NOMO-1 (cell line): ENCODE measurements at regions not wholly inside any gene's neighbourhood (a gene's known extent, or its start where the extent isn't known, plus 50 kb on each side); places are given as distances from the start of the nearest gene placed in this dataset.
"Not testable (repeated sequence)": the region's sequence is repeated elsewhere in the genome, so short reads cannot be mapped to it uniquely, and the experiment has no call there.

ENCODE experiments used
- DNase-seq, 2 experiments: peaks; one replicate each; lab custom pipeline; 2025; ENCODE audit not compliant: unreplicated experiment in 2 of 2; lab: John Stamatoyannopoulos, UW

DNA sequence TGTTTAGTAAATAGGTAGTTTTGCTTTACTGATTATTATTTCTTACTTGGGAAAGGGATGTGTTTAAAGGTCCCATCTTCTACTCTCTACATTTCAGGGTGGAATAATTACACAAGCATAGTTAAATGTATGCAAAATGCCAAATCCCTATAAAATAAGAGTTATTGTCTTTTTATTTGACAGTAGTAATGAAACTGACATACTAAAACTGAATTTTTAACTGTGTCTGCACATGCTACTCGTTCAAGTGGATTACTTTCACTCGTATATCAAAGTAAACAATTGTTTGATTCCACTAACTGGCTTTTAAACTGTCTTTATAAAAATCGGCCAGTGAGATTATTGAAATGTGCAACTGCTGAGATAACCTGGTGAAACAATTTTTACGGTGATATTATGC lies 602.9 kb upstream of the ADGRB3 start:
- DNase-seq: no peak

DNA sequence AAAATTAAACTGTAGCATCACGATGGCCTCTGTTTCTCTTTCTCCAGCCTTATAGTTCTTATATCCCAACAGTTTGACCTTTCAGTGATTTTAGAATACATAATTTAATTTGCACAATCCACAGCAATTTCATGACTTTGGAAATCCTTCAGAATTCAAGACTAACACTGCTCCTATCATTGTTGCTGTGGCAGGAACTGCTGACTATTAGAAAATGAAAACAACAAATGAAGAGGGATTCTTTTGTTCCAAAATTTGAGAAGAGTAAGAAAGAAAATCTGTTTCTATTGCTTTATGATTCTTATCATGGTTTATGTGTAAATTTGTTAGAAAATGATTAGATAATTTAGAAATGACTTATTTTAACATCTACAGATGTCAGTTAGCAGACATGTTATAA lies 604.0 kb upstream of the ADGRB3 start:
- no peak for DNase-seq

DNA sequence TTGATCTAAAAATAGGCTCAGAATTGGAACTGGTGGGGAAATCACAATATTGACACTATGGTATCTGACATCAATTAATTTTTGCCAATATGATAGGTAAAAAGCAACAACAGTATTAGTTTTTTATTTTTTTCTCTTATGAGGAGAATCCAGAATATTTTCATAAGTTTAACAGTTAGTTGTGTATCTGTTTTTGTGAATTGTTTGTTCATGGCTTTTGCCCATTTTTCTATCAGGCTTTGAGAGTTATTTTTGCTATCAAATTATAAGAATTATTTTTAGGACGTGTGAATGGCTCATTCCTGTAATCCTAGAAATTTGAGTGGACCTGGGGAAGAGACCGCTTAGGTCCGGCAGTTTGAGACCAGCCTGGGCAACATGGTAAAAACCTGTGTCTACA lies 608.6 kb upstream of the ADGRB3 start:
- DNase-seq: no peak

DNA sequence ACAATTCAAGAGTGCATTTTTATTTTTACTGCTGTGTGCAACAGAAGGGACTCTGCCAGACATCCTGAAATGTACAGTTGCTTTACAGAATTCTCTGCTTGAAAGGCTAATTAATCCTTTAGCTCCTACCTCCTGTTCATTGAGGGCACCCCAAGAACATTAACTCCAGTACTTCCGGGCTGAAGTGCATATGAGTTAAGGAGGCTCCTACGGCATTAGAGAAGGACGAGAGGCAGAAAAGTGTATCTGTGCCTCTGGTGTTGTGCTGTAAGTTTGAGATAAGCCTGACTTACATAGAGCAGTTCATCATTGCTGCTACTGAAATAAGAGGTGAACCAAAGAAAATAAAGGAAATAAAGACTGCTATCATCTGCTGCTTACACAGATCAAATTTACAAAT lies 609.3 kb upstream of the ADGRB3 start:
- no peak for DNase-seq

DNA sequence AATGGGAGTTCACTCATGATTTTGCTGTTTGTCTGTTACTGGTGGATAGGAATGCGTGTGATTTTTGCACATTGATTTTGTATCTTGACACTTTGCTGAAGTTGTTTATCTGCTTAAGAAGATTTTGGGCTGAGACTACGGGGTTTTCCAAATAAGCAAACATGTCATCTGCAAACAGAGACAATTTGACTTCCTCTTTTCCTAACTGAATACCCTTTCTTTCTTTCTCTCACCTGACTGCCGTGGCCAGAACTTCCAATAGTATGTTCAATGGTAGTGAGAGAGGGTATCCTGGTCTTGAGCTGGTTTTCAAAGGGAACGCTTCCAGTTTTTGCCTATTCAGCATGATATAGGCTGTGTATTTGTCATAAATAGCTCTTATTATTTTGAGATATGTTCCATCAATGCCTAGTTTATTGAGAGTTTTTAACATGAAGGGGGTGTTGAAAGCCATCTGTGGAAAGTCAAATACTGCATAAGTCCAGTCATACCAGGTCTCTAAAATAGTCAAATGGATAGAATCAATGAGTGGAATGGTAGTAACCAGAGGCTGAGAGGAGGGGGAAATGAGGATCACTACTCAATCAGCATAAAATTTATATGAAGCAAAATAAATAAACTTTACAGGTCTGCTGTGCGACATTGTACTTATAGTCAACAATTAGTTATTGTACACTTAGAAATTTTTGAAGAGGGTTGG lies 610.4 kb upstream of the ADGRB3 start:
- no peak for DNase-seq

DNA sequence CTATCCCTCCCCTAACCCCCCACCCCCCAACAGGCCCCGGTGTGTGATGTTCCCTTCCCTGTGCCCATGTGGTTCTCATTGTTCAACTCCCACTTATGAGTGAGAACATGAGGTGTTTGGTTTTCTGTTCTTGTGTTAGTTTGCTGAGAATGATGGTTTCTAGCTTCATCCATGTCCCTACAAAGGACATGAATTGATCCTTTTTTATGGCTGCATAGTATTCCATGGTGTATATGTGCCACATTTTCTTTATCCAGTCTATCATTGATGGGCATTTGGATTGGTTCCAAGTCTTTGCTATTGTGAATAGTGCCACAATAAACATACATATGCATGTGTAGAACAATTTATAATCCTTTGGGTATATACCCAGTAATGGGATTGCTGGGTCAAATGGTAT lies 612.1 kb upstream of the ADGRB3 start:
- not testable (repeated sequence) for DNase-seq

DNA sequence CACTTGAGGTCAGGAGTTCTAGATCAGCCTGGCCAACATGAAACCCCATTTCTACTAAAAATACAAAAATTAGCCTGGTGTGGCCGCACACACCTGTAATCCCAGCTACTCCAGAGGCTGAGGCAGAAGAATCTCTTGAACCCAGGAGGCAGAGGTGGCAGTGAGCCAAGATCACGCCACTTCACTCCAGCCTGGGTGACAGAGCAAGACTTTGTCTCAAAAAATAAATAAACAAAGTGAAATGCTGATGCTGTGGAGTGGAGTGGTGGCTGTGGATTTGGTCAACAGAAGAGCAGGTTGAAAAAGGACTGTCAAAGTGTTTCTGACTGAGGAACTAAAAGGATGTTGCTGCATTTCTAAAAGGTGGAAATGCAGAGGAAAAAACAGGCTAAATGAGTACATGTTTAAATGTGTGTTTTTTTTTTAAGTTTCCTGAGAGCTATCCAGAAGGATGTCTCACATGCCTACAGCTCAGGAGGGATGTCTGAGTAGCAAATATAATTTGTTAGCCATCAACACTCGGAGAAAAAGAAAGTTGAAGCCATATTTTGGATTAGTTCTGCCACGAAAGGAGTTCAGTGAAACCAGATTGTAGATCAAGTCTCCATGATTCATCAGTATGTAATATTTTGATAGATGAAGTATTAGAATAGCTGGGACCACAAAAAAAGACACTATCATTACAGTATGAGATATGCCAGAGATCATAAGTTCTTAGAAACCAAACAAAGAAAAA lies 621.1 kb upstream of the ADGRB3 start:
- no peak for DNase-seq

DNA sequence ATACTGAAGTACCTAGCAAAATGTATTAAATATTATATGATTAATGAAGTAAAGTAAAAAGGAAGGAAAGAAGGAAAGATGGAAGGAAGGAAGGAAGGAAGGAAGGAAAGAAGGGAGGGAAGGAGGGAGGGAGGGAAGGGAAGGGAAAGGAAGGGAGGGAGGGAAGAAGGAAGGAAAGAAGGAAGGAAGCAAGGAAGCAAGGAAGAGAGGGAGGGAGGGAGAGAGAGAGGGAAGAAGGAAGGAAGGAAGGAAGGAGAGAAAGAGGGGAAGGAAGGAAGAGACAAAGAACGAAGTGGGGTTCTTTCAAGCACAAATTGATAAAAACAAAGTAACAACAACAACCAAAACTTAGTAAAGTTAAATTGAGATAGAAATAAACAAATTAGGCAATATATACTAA lies 622.3 kb upstream of the ADGRB3 start:
- no peak for DNase-seq

DNA sequence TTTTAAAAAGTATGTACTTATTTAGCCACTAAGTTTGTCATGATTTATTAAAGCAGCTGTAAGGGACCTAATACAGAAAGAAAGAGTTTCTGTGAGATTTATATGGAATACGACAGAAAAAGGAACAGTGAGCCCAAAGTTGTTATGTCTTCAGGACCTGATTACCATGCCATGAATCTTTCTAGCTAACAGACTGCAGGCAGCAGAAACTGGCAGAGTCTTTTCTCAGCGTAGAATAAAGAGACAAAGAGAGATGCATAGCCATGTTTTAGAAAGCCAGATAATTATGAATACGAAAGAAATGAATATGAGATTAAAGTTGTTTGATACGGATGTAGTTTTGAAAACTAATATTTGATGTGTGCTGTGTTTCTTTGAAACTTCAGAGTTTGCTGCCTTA lies 624.1 kb upstream of the ADGRB3 start:
- no peak for DNase-seq

DNA sequence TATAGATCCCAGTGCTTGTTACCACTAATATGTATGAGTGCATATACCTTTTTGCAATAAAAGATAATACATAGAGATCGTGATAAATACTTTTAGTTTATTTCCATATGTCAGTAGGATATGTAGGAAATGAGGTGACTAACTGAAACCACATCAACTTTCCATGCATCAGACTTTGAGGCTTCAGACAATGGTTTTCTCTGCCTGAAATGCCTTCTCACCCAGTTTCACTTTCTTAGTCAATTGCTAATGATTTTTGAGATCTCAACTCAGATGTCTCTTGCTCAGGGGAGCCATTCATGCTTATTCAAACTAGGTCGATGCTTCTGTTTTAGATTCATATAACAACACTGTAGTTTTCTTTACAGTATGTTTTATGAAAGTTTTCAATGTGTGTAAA lies 626.6 kb upstream of the ADGRB3 start:
- DNase-seq: no peak

DNA sequence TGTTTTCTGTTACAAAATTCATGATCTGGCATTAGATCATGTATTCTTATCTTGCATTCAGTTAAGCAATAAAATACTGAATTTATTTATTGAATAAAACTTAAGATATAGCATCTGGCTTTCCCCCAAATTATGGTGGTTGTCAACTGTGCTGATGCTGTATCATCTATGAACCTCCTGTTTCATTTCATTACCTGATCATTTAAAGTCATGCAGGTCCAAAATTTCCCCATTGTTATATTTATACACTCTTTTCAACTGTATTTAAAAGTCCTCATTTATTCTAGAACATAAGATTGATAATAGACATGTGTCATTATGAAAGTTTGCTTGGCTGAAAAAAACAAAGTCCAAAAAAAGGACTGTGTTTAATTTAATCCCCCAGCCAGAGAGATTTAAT lies 627.4 kb upstream of the ADGRB3 start:
- DNase-seq: no peak

DNA sequence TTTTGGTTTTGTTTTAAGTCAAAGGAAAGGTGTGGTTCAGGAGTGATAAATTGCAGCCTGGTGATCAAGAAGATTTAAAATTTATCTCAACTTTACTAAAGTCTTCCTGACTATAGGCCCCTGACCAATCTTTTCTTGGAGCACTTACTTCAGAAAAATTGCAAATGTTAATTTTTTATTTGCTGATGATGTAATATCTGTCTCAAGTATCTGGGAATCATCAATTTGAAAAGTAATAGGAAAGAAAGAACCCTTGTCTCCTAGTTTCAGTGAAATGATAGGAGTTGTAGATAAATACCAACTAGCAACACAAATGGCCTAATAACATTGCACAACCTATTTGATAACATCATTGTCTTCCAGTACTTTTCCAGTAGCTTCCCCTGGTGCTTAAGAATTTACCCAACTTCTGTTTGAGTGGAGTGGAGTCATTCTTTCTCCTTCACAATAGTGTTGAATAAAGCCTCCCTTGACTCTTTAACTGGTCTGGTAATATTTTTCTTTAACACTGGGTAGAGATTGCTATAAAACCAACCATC lies 648.3 kb upstream of the ADGRB3 start:
- DNase-seq: no peak

DNA sequence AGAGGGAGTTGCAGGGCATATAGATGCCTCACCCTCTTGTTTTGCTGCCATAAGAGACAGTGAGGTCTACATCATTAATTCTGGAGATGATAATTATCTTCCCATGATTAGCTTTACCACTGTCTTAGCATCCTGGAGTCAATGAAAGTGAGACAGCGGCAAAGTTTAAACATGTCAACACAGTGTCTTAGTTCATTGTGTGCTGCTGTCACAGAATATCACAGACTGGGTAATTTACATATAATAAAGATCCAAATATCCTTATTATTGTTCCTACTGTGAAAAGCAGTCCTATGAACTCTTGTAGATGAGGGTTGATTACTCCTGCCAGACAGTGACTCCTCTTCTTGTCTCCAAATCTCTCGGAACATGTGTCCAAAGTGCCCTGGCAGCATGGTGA lies 658.6 kb upstream of the ADGRB3 start:
- DNase-seq: no peak

DNA sequence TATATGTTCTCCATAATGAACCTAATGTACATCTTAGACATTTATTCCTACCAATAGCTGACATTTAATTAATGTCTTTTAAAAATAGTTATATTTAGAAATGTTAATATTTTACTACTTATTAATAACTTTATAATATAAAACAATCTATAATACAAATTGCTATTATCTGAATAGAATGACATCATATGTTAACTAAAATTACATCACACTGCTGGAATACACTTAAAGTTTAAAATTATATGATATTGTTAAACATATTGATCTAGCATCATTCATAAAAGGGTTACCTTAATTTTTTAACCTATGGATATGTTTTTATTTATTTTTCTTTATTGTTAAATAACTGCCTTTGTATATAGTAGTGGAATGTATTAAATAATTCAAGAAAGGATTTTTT lies 660.2 kb upstream of the ADGRB3 start:
- no peak for DNase-seq

DNA sequence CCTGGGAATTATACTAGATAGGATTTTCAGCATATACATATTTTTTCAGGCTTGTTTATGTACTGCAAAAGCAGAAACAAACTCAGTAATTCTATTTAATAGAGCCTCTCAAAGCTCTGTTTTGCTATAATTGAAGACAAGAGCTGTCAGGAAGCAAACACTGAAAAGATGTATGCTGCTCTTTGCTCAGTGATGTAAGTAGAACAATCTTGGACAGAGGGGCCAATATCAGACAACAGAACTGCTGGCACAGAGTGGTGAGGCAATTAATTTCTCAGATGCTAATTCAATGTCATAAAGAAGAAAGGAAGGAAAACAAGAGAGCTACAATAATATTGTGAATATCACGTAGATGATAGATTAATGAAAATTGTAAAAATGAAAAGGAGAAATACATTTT lies 663.3 kb upstream of the ADGRB3 start:
- DNase-seq: no peak

DNA sequence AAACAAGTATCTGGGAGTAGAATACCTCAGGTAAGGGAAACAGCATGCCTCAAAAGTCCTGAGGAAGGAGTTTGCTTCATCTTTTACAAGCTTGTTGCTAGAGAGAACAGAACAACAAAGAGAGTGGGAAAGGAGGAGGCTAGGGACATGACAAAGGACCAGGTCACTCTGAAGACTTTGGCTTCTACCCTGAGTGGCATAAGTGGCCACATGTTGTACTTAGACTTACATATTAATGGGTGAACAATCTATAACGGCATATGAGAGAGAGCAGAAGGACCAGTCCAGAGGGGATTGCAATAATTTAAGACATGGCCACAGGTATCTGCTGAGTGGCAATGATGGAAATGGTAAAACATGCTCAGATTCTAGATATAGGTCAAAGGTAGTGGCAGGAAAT lies 668.3 kb upstream of the ADGRB3 start:
- no peak for DNase-seq

DNA sequence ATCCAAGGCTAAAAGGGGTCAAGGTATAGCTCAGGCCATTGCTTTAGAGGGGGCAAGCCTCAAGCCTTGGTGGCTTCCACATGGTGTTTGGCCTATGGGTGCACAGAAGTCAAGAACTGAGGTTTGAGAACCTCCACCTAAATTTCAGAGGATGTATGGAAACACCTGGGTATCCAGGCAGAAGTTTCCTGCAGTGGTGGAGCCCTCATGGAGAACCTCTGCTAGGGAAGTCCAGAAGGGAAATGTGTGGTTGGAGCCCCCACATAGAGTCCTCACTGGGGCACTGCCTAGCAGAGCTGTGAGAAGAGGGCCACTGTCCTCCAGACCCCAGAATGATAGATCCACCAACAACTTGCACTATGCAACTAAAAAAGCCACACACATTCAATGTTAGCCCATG lies 678.7 kb upstream of the ADGRB3 start:
- no peak for DNase-seq

DNA sequence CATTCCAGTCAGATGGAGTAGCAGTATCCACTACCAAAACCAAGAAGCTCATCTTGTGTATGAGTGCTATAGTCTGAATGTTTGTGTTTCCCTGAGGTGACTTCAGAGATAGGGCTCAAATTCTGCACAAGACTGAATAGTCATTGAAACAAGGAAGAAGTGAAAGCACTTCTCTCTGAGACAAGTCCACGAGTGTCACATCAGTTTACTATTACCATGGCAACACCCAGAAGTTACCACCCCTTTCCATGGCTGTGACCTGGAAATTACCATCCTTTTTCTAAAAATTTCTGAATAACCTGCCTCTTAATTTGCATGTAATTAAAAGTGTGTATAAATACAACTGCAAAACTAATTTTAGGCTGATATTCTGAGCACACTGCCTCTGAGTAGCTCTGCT lies 682.1 kb upstream of the ADGRB3 start:
- DNase-seq: peak in 1 of 2 experiments; percentile 8

DNA sequence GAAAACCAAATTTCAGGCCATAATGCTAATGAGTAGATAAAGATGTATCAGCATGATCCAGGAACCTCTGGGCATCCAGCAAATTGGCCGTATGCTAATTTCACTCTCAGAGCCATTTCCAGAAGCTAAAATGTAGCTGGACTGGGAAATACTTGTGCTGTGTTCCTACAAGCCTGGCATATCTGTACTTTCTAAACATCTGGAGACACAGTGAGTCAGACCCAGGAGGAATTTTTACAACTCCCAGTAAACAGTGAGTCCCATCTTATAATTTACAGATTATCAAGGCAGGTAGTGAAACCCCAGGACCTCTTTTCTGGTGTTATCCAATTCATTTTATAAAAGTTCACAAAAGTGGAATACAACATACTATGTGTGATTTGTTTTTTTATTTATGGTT lies 683.0 kb upstream of the ADGRB3 start:
- no peak for DNase-seq

DNA sequence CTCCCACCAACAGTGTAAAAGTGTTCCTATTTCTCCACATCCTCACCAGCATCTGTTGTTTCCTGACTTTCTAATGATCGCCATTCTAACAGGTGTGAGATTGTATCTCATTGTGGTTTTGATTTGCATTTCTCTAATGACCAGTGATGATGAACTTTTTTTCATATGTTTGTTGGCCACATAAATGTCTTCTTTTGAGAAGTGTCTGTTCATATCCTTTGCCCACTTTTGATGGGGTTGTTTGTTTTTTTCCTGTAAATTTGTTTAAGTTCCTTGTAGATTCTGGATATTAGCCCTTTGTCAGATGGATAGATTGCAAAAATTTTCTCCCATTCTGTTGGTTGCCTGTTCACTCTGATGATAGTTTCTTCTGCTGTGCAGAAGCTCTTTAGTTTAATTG lies 687.3 kb upstream of the ADGRB3 start:
- not testable (repeated sequence) for DNase-seq

DNA sequence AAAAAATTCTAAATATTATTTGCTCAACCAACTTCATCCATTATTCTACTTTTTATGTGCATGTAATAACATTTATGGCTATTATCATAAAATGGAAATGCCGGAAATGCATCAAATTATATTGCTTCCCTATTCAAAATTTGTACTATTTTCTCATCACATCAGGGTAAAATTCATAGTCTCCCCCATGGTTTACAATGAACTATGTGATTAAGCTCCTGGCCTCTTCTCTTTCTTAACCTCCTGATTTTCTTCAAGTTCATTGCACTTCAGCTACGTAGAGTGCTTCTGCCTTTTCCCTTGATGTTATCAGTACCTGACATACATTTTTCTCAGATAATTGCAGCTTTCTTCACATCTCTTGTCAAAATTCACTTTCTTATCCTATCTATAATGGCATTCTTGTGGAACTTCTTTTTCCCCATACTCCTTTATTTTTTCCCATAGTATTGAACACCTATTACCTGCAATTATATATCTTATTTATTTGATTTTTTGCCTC lies 699.1 kb upstream of the ADGRB3 start:
- DNase-seq: no peak

DNA sequence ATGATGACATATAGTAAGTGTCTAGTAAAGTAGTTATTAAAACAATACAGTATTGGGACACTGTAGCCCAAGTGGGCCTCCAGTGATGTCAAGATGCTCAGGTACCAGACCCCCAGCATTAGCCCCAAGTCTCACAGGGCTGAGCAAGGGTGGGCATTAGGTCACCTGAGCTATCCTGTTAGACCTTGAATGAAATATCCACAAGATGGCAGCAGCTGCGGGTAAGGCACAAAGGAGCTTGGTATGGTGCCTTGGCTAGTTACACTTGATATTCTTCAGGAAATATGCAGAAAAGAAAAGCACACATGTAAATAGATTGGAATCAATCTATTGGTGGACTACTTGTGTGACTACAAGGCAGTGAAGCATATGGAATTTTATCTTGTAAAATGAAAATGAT lies 701.8 kb upstream of the ADGRB3 start:
- DNase-seq: no peak
